GM21786 (cell line): ENCODE measurements at regions not wholly inside any gene's neighbourhood (a gene's known extent, or its start where the extent isn't known, plus 50 kb on each side); places are given as distances from the start of the nearest gene placed in this dataset.
"Not testable (repeated sequence)": the region's sequence is repeated elsewhere in the genome, so short reads cannot be mapped to it uniquely, and the experiment has no call there.

Source experiments
- ATAC-seq: cut with Tn5 transposase; IDR thresholded peaks from one replicate; pipeline ENCODE4 v1.9.1; 2021; ENCODE audit not compliant: unreplicated experiment

- no peak for ATAC-seq
These were observed 455.4 kb upstream of the DCN start for GRCh38 chr12:91637789-91638624.

GRCh38 chr12:91636721-91637120, 454.1 kb upstream of the DCN start:
- no peak for ATAC-seq

DNA sequence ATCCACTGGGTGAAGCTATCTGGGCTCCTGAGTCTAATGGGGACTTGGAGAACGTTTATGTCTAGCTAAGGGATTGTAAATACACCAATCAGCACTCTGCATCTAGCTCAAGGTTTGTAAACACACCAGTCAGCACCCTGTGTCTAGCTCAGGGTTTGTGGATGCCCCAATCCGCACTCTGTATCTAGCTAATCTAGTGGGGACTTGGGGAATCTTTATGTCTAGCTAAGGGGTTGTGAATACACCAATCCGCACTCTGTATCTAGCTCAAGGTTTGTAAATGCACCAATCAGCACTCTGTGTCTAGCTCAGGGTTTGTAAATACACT, 451.7 kb upstream of the DCN start:
- not testable (repeated sequence) for ATAC-seq

GRCh38 chr12:91633734-91634357, 451.2 kb upstream of the DCN start:
- no peak for ATAC-seq

DNA sequence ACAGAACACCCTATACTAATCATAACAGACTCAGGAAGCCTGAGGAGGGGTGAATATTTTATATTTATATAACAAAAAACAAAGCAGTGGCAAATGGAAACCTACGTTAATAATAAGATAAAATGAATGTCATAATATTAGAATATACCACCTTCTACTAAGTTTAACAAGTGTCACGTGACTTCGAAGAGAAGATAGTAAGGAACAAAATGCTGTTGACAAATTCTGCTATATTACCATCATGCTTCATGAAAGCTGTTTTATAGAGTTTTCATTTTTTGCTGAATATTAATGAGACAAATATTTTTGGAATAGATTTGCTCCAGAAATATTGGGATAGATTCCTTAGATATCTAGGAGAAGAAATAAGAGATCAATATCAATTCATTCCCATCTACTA, 450.6 kb upstream of the DCN start:
- ATAC-seq, result no peak

GRCh38 chr12:91632042-91632786, 449.6 kb upstream of the DCN start:
- no peak for ATAC-seq

DNA sequence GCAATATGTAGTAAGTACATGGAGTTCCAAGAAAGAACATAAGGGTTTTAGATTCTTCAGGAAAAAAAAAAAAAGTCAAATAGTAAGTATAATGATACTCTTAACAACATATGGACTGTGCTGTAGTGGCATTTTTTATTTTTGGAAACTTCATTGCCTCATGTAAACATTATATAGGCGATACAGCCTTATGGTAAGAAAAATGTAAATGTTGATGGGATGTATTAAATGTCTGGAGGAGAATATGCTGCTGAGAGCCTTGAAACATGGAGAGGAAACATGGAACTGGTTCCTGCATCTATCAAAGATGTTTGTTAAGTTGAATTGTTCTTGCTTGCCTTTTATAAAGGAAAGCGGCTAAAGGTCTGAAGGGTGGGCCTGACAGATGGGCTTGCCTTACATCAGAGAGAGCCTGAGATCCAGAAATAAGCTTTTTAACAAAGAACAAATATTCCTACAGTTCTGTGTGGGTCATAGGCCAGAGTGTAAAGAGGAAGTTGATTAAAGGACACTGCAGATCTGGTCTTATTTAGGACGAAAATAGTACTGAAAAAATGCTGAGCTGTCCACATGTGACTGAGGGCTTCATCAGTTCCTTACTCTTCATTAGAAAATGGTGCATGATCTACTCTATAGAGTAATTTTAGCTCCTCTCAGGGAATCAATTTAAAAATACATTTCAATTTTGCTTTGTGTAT, 448.1 kb upstream of the DCN start:
- no peak for ATAC-seq

- no peak for ATAC-seq
These were observed 447.5 kb upstream of the DCN start for GRCh38 chr12:91630083-91630482.

DNA sequence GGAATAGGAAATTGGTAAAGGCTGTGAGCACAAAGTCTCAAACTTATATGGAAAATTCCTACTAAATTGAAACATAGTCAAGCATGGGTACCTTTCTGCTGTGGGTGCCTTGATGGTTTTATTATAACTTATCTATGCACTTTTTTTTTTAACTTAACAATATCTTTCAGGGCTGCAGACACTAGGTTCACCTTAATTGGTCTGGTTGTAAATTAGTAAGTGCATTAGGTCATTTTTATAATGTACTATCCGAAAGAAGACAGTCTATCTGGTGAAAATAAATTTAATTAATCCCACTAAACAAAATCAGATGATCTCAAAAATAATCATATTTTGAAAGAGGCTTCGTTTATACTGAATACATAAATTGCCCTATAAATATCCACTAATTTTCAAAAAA, 446.8 kb upstream of the DCN start:
- no peak for ATAC-seq

DNA sequence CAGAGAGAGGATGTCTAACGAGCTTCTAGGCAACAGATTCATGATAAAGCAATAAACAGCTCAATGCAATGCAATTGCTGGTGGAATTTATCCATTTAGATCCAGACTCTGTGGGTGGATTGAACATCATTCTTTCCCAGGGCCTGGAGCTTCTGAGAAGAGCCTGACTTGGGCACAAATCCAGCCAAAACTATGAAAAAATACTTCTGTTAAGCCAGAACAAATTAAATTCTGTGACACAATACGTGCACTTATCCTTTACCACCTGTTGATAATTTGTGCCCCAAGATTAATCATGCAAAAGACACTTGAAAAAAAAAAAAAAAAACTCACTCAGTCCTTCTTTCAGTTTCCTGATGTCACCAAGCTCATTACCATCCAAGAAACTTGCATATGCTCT, 446.0 kb upstream of the DCN start:
- no peak for ATAC-seq

- no peak for ATAC-seq
These were observed 444.6 kb upstream of the DCN start for GRCh38 chr12:91627225-91627624.

GRCh38 chr12:91622981-91623380, 440.4 kb upstream of the DCN start:
- no peak for ATAC-seq

GRCh38 chr12:91622037-91622436, 439.4 kb upstream of the DCN start:
- no peak for ATAC-seq

DNA sequence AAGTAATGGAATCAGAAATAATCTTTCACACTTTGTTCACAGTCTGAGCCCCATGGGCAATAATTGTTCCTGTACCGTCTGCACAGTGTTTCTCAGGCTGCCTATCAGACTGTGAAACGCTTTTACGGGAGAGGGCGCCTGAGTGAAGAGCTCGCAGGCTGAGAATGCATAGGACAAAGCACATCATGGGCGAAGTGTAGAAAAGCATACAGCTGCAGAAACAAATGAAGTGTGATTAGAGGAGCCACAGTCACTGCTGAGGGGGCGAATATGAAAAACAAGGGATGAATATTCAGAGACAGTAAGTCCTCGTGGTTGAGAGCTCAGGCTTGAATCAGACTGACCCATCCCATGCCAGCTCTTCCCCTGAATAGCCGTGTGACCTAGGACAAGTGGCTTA, 438.4 kb upstream of the DCN start:
- no peak for ATAC-seq

DNA sequence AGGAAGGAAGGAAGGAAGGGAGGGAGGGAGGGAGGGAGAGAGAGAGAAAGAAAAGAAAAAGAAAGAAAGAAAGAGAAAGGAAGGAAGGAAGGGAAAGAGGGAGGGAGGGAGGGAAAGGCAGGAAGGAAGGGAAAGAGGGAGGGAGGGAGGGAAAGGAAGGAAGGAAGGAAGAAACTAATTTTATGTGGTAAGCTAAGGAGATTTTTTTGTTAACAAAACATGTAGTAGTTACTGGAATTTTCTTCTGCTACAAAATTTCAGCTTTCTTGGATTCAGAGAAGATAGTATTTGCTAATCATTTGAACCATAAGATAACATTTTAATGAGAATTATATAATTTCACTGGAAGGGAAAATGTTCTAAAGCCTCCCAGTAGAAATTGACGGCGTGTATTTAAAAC, 437.8 kb upstream of the DCN start:
- no peak for ATAC-seq

DNA sequence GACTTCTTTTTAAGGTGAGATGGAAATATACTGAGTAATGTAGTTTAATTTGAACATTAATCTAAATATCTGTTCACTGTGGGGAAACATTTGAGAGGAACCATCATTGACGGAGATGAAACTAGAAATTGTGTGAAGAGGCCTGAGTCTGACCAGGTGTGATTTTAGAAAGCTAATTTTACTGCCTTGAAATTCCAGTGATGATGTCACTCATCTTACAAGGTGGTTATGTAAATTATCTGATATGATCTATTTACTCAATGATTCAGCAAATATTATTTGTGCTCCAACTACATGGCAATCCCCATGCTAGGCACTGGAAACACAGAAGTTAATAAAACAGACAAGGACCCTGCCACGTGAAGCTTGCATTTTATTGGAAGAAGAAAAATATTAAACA, 435.7 kb upstream of the DCN start:
- peak; percentile 58 for ATAC-seq

- peak; percentile 51 for ATAC-seq
These were observed 435.2 kb upstream of the DCN start for GRCh38 chr12:91617818-91618217.

- no peak for ATAC-seq
These were observed 433.8 kb upstream of the DCN start for GRCh38 chr12:91616416-91616815.

GRCh38 chr12:91613223-91613779, 430.7 kb upstream of the DCN start:
- ATAC-seq, result no peak

DNA sequence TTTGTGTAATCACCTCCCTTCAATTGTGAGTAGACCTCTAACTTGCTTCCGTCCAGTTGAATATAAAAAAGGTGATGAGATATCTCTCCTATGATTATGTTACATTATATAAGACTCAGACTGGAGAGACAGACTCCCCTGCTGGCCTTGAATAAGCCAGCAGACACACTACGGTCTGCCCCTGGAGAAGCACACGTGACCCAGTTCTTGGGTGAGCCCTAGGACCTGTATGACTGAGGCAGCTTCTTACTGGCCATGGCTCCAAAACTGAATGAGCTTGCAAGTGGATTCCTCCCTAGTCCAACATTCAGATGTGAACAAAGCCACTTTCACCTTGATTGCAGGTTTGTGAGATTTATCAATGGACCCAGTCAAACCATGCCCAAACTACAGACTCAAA, 427.9 kb upstream of the DCN start:
- ATAC-seq, result no peak

- ATAC-seq, result no peak
These were observed 426.7 kb upstream of the DCN start for GRCh38 chr12:91609283-91609682.
